HAP-1 (cell line): ENCODE measurements at regions not wholly inside any gene's neighbourhood (a gene's known extent, or its start where the extent isn't known, plus 50 kb on each side); places are given as distances from the start of the nearest gene placed in this dataset.
"Not testable (repeated sequence)": the region's sequence is repeated elsewhere in the genome, so short reads cannot be mapped to it uniquely, and the experiment has no call there.

Source experiments
- DNase-seq, 2 experiments: peaks; one replicate each; pipeline ENCODE4 v3.0.0-alpha.2; 2016 to 2020; ENCODE audit warnings: low spot score in 2 of 2
- H3K27me3 ChIP-seq: fragments of 250-450 bp; sonication (Bioruptor Pico); 2 replicates; pipeline ENCODE4 v1.5.1; 2020; ENCODE audit warnings: low read depth, mild to moderate bottlenecking, moderate library complexity
- H3K36me3 ChIP-seq: fragments of 250-450 bp; sonication (Bioruptor Pico); replicated peaks from 2 replicates; pipeline ENCODE4 v1.5.1; 2020; ENCODE audit warnings: mild to moderate bottlenecking
- H3K4me1 ChIP-seq: fragments of 250-450 bp; sonication (Bioruptor Pico); 2 replicates; pipeline ENCODE4 v1.5.1; 2020; ENCODE audit warnings: mild to moderate bottlenecking
- H3K4me3 ChIP-seq: fragments of 250-450 bp; sonication (Bioruptor Pico); 2 replicates; pipeline ENCODE4 v1.5.1; 2020; ENCODE audit warnings: mild to moderate bottlenecking, moderate library complexity
- H3K9me3 ChIP-seq: fragments of 250-450 bp; sonication (Bioruptor Pico); 2 replicates; pipeline ENCODE4 v1.5.1; 2020; ENCODE audit warnings: mild to moderate bottlenecking, moderate library complexity
- in situ Hi-C: fragments of 300-500 bp; cut with MboI; formaldehyde crosslinking; loops from 3 replicates; pipeline ENCODE4 v1.14.3; 2020; ENCODE audit warnings: low sequenced_read_pairs, inconsistent platforms, mixed read lengths

- Histone ChIP-seq H3K27me3 (no peaks in the 10 kb centered on the region), H3K36me3 (no peaks in the 10 kb centered on the region), H3K4me1 (no peaks in the 10 kb centered on the region), H3K4me3 (no peak overlapping the region), H3K9me3 (no peaks in the 10 kb centered on the region)
- no peak for DNase-seq
- in situ Hi-C loops, result no loop called here
These were observed 61.5 kb downstream of the RPUSD4 start for GRCh38 chr11:126149759-126150625.

DNA sequence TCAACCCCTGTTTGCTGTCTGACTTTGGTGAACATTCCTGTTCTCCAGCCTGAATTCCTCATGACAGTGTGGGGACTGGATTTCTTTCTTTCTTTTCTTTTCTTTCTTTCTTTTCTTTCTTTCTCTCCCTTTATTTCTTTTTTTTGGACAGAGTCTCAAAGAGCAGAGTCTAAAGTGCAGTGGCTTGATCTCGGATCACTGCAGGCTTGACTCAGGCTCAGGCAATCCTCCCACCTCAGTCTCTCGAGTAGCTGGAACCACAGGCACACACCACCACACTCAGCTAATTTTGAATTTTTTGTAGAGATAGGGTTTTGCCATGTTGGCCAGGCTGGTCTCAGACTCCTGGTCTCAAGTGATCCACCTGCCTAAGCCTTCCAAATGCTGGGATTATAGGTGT, 63.1 kb downstream of the RPUSD4 start:
- H3K9me3 ChIP-seq, result no peaks in the 10 kb centered on the region
- no peaks in the 10 kb centered on the region for H3K27me3 ChIP-seq
- DNase-seq, result no peak
- in situ Hi-C loops, result no loop called here
- H3K36me3 ChIP-seq, result no peaks in the 10 kb centered on the region
- H3K4me3 ChIP-seq, result no peak overlapping the region
- no peaks in the 10 kb centered on the region for H3K4me1 ChIP-seq

- Histone ChIP-seq H3K36me3 (no peaks in the 10 kb centered on the region), H3K27me3 (no peaks in the 10 kb centered on the region), H3K4me1 (no peaks in the 10 kb centered on the region), H3K4me3 (no peak overlapping the region), H3K9me3 (no peaks in the 10 kb centered on the region)
- in situ Hi-C loops, result no loop called here
- DNase-seq, result no peak
These were observed 64.0 kb downstream of the RPUSD4 start for GRCh38 chr11:126147208-126148111.

DNA sequence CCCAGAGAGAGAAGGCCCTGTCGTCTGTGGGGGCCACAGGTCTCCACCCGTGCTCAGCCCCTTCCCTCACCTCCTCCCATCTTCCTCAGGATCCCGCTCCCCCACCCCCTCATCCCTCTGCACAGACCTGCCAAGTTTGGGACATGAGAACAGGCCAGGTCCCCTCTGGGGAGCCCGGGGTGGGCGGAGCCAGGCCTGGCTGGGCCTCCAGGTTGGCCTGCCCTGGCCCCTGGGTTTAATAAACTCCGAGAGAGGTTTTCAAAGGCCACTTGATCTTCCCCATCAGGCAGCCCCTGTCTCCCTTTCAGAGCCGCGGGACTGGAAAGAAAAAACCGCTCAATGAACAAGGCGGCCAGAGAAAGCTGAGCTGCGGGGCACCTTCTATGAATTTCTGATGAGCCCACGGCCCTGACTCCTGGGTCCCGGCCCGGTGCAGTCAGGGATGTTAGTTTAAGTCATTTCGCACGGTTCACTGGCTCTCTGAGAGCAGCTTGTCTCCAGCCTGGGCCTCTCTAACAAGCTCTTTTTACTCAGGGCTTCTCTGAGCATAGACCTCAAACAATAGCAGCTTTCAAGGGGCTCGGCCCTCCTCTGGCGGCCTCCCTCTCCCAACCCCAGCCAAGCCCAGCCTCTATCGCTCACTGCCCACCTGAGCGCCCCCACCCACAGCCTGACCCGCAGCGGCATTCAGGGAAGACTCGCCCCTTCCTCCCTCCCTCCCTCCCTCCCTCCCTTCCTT, 64.8 kb downstream of the RPUSD4 start:
- Histone ChIP-seq H3K9me3 (no peaks in the 10 kb centered on the region), H3K4me3 (no peak overlapping the region), H3K27me3 (no peaks in the 10 kb centered on the region), H3K4me1 (no peaks in the 10 kb centered on the region), H3K36me3 (no peaks in the 10 kb centered on the region)
- in situ Hi-C loops, result no loop called here
- no peak for DNase-seq

- H3K9me3 ChIP-seq, result no peaks in the 10 kb centered on the region
- H3K4me3 ChIP-seq, result no peak overlapping the region
- no peak for DNase-seq
- no peaks in the 10 kb centered on the region for H3K36me3 ChIP-seq
- peaks cover 3% of the 10 kb centered on the region; the same call in 1 of the 2 replicates for H3K4me1 ChIP-seq
- in situ Hi-C loops, result no loop called here
- H3K27me3 ChIP-seq, result no peaks in the 10 kb centered on the region
These were observed 65.5 kb downstream of the RPUSD4 start for GRCh38 chr11:126145954-126146353.

GRCh38 chr11:126143491-126143890, 68.0 kb downstream of the RPUSD4 start:
- H3K27me3 ChIP-seq, H3K4me1 ChIP-seq, DNase-seq, in situ Hi-C loops, H3K9me3 ChIP-seq, H3K36me3 ChIP-seq, H3K4me3 ChIP-seq: not testable (repeated sequence)

- in situ Hi-C loops, result no loop called here
- Histone ChIP-seq H3K27me3 (no peaks in the 10 kb centered on the region), H3K4me1 (peaks cover 3% of the 10 kb centered on the region; the same call in 1 of the 2 replicates), H3K36me3 (no peaks in the 10 kb centered on the region), H3K9me3 (no peaks in the 10 kb centered on the region), H3K4me3 (no peak overlapping the region)
- DNase-seq, result peak in 1 of 2 experiments; percentile 53
These were observed 70.5 kb downstream of the RPUSD4 start for GRCh38 chr11:126140926-126141280.

DNA sequence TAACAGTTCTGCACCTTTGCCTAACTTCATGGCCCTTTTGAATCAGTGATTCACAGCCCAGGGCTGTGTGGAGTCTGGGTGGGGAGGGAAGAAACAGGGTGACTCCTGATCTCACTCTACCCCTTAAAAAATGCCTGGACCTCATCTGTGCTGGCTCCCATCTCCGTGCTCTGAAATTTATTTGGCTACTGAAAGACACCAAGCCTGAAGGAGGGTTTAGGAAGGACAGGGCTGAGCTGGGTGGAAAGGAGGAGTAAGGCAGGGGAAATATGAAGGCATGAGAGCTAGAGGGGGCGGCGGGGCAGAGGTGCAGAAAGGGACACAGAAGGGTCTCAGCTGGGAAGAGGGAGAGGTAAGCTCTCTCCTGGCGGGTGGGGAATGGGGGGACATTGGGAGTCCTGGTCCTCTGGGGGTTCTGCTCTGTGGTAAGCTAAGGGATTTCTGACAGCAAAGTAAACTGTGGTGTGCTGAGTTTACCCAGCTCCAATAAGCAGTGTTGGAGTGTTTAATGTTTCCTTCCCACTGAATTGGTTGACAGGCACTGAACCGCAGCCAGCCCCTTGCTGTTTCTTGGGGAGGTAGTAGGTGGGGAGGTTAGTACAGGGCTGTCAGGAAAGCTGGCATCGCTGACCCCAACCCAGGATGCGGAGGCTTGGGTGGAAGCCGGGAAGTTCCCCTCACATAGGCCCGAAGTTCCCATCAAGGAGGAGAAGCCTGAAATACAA, 71.1 kb downstream of the RPUSD4 start:
- H3K36me3 ChIP-seq, result no peaks in the 10 kb centered on the region
- no peaks in the 10 kb centered on the region for H3K27me3 ChIP-seq
- no peaks in the 10 kb centered on the region for H3K9me3 ChIP-seq
- in situ Hi-C loops, result no loop called here
- no peak overlapping the region for H3K4me3 ChIP-seq
- peaks cover 3% of the 10 kb centered on the region; the same call in 1 of the 2 replicates for H3K4me1 ChIP-seq
- DNase-seq, result no peak

GRCh38 chr11:126139111-126140091, 72.0 kb downstream of the RPUSD4 start:
- Histone ChIP-seq H3K9me3 (no peaks in the 10 kb centered on the region), H3K4me1 (peaks cover 3% of the 10 kb centered on the region; the same call in 1 of the 2 replicates), H3K36me3 (no peaks in the 10 kb centered on the region), H3K4me3 (no peak overlapping the region), H3K27me3 (no peaks in the 10 kb centered on the region)
- DNase-seq, result no peak
- in situ Hi-C loops, result no loop called here

DNA sequence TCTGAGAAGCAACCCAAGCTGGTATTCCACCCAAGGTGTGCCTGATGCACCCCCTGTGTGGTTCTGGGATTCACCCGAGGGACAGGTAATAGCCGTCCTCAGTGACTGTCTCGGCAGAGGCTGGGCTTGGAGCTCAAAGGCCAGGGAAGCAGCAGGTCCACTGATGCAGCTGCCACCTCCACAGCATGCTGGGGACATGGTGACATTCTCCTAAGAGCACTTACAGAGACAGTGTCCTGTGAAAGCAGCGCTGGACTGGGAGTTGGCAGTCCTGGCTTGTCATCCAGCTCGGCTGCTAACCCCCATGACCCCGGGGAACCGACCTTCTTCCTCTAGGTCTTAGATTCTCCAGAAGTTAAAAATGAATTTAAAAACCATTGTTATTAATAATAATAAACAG, 72.8 kb downstream of the RPUSD4 start:
- no peak for DNase-seq
- H3K9me3 ChIP-seq, result no peaks in the 10 kb centered on the region
- no peaks in the 10 kb centered on the region for H3K27me3 ChIP-seq
- H3K4me1 ChIP-seq, result peaks cover 3% of the 10 kb centered on the region; the same call in 1 of the 2 replicates
- in situ Hi-C loops, result no loop called here
- H3K4me3 ChIP-seq, result no peak overlapping the region
- no peaks in the 10 kb centered on the region for H3K36me3 ChIP-seq

DNA sequence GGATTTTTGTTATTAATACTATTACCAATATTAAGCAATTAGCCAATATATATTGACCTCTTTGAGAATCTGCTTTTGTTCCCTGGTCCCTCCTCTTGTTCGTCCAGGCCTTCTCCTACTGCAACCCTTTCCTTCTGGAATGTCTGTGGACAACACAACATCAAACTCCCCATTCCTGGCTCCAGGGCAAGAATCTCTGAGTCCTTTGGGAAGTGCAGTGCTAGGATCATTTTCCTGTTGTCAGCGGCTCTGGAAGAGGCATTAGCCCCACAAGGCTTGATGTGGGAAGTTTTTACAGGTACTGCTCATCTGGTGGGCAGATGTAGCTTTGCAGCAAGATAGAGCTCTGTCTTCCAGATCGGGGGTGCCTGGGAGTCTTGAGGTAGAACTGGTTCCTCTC, 74.3 kb downstream of the RPUSD4 start:
- in situ Hi-C loops, result no loop called here
- peaks cover 3% of the 10 kb centered on the region; the same call in 1 of the 2 replicates for H3K4me1 ChIP-seq
- no peaks in the 10 kb centered on the region for H3K36me3 ChIP-seq

DNA sequence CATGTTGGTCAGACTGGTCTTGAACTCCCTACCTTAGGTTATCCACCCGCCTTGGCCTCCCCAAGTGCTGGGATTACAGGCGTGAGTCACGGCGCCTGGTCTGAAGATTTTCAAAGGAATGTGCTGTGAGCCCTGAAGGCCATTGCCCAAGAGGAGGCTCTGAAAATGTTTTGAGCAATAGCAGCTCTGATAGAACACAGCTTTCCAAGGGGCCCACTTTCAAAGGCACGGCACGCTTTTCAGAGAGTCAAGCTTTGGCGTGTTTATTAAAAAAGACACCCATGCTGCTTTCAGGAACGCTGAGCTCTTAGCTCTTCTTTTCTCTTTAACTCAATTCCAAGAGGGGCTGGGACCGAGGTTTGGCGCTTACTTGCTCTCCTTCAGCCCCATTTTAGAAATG, 73.8 kb upstream of the CDON start:
- H3K4me3 ChIP-seq, result no peak overlapping the region
- H3K36me3 ChIP-seq, result no peaks in the 10 kb centered on the region

More for the DNA sequence above, 74.3 kb downstream of the RPUSD4 start:
- Histone ChIP-seq H3K27me3 (no peaks in the 10 kb centered on the region), H3K4me3 (no peak overlapping the region), H3K9me3 (no peaks in the 10 kb centered on the region)
- DNase-seq, result no peak

More for the DNA sequence above, 73.8 kb upstream of the CDON start:
- no peak for DNase-seq
- Histone ChIP-seq H3K4me1 (peaks cover 3% of the 10 kb centered on the region; the same call in 1 of the 2 replicates), H3K27me3 (no peaks in the 10 kb centered on the region), H3K9me3 (no peaks in the 10 kb centered on the region)
- in situ Hi-C loops, result no loop called here
